GM12864 (cell line): ENCODE measurements at regions not wholly inside any gene's neighbourhood (a gene's known extent, or its start where the extent isn't known, plus 50 kb on each side); places are given as distances from the start of the nearest gene placed in this dataset.
"Not testable (repeated sequence)": the region's sequence is repeated elsewhere in the genome, so short reads cannot be mapped to it uniquely, and the experiment has no call there.

Experiments
- DNase-seq: peaks from one replicate; pipeline ENCODE4 v3.0.0-alpha.2; 2011; ENCODE audit warnings: low read depth
- H3K4me3 ChIP-seq: 2 replicates; pipeline ENCODE4 v1.5.1; 2011; ENCODE audit warnings: mild to moderate bottlenecking, low read depth, low read length, control low read depth
- CTCF ChIP-seq: IDR thresholded peaks from 2 replicates; pipeline ENCODE4 v1.5.1; 2011; ENCODE audit warnings: low read depth, mild to moderate bottlenecking, moderate library complexity, low read length, control low read depth, inconsistent platforms; ENCODE audit errors: missing control alignments

- no peak for DNase-seq
- no peak overlapping the region for H3K4me3 ChIP-seq
- no peak for TF ChIP-seq CTCF
These were observed 80.6 kb upstream of the ZNF98 start for GRCh38 chr19:22502766-22503165.

- not testable (repeated sequence) for H3K4me3 ChIP-seq, DNase-seq
These were observed 76.8 kb upstream of the ZNF98 start for GRCh38 chr19:22498831-22499430.

- no peak for TF ChIP-seq CTCF
- DNase-seq: no peak
- H3K4me3 ChIP-seq: no peak overlapping the region
These were observed 69.6 kb upstream of the ZNF98 start for GRCh38 chr19:22491746-22492145.

- not testable (repeated sequence) for H3K4me3 ChIP-seq
These were observed 61.4 kb upstream of the ZNF98 start for GRCh38 chr19:22483514-22483913.

GRCh38 chr19:22472180-22472637, 50.1 kb upstream of the ZNF98 start:
- no peak overlapping the region for H3K4me3 ChIP-seq
- no peak for DNase-seq
- TF ChIP-seq CTCF: no peak

More at GRCh38 chr19:22483514-22483913, 61.4 kb upstream of the ZNF98 start:
- DNase-seq: not testable (repeated sequence)
